G401.6 (cell line): ENCODE measurements at regions not wholly inside any gene's neighbourhood (a gene's known extent, or its start where the extent isn't known, plus 50 kb on each side); places are given as distances from the start of the nearest gene placed in this dataset.
"Not testable (repeated sequence)": the region's sequence is repeated elsewhere in the genome, so short reads cannot be mapped to it uniquely, and the experiment has no call there.

Source experiments
- FAIRE-seq: peaks from 2 replicates; lab custom pipeline; 2012; peaks lifted over from hg19 to GRCh38; lab: Jason Lieb, UNC

- FAIRE-seq, result no peak
These were observed 820.1 kb upstream of the SORCS1 start for GRCh38 chr10:107984581-107984980.

GRCh38 chr10:107984149-107984548 lies 819.6 kb upstream of the SORCS1 start:
- no peak for FAIRE-seq

GRCh38 chr10:107978455-107978854 lies 813.9 kb upstream of the SORCS1 start:
- FAIRE-seq, result no peak

- no peak for FAIRE-seq
These were observed 807.5 kb upstream of the SORCS1 start for GRCh38 chr10:107971973-107972372.

- no peak for FAIRE-seq
These were observed 806.9 kb upstream of the SORCS1 start for GRCh38 chr10:107971411-107971810.

- FAIRE-seq, result no peak
These were observed 806.0 kb upstream of the SORCS1 start for GRCh38 chr10:107970512-107970911.

GRCh38 chr10:107969936-107970335 lies 805.4 kb upstream of the SORCS1 start:
- FAIRE-seq, result no peak

- FAIRE-seq, result no peak
These were observed 802.3 kb upstream of the SORCS1 start for GRCh38 chr10:107966826-107967225.

- no peak for FAIRE-seq
These were observed 788.4 kb upstream of the SORCS1 start for GRCh38 chr10:107952649-107953556.

- not testable (repeated sequence) for FAIRE-seq
These were observed 786.0 kb upstream of the SORCS1 start for GRCh38 chr10:107950411-107951062.

- FAIRE-seq, result no peak
These were observed 778.3 kb upstream of the SORCS1 start for GRCh38 chr10:107942826-107943225.

GRCh38 chr10:107933076-107933475 lies 768.6 kb upstream of the SORCS1 start:
- no peak for FAIRE-seq

GRCh38 chr10:107931808-107932207 lies 767.3 kb upstream of the SORCS1 start:
- FAIRE-seq, result no peak

- no peak for FAIRE-seq
These were observed 765.5 kb upstream of the SORCS1 start for GRCh38 chr10:107930037-107930436.

GRCh38 chr10:107924458-107924857 lies 760.0 kb upstream of the SORCS1 start:
- no peak for FAIRE-seq

- FAIRE-seq, result no peak
These were observed 755.2 kb upstream of the SORCS1 start for GRCh38 chr10:107919626-107920235.

- FAIRE-seq, result no peak
These were observed 753.7 kb upstream of the SORCS1 start for GRCh38 chr10:107918171-107918570.

- FAIRE-seq, result no peak
These were observed 750.7 kb upstream of the SORCS1 start for GRCh38 chr10:107915215-107915610.

GRCh38 chr10:107914450-107915214 lies 750.1 kb upstream of the SORCS1 start:
- FAIRE-seq, result no peak

GRCh38 chr10:107913317-107914294 lies 749.1 kb upstream of the SORCS1 start:
- FAIRE-seq, result no peak

GRCh38 chr10:107901076-107901475 lies 736.6 kb upstream of the SORCS1 start:
- no peak for FAIRE-seq
